A673 (cell line): ENCODE measurements at regions not wholly inside any gene's neighbourhood (a gene's known extent, or its start where the extent isn't known, plus 50 kb on each side); places are given as distances from the start of the nearest gene placed in this dataset.

ENCODE experiments used
- BruUV-seq: library from RNA; stranded (reverse); fragments of 400-500 nt; replicated peaks from 2 replicates; lab custom pipeline; 2021; lab: Mats Ljungman, UMichigan
- CTCF ChIA-PET: fragments of 300-600 bp; sonication (Branson Sonifier 250); formaldehyde crosslinking; loops from one replicate; lab custom pipeline; 2022; ENCODE audit warnings: antibody characterized with exemption; lab: Charles Lee
- POLR2A ChIA-PET: fragments of 300-600 bp; sonication (Branson Sonifier 250); formaldehyde crosslinking; loops from one replicate; lab custom pipeline; 2022; ENCODE audit warnings: antibody characterized with exemption; ENCODE audit not compliant: low non-redundant PET; lab: Charles Lee
- DNase-seq: peaks from one replicate; pipeline ENCODE4 v3.0.0-alpha.2; 2015; ENCODE audit warnings: low spot score
- H3K27ac ChIP-seq: fragments of 200-600 bp; sonication (generic); 2 replicates; pipeline ENCODE4 v1.5.1; 2016; ENCODE audit warnings: mixed run types, low read depth, mild to moderate bottlenecking, mixed read lengths, antibody characterized with exemption, low read length; ENCODE audit not compliant: poor library complexity, severe bottlenecking
- H3K27me3 ChIP-seq: fragments of 200-600 bp; sonication (generic); replicated peaks from 2 replicates; pipeline ENCODE4 v1.6.1; 2017; ENCODE audit warnings: mixed run types, low read depth, mild to moderate bottlenecking, mixed read lengths, antibody characterized with exemption, low read length; ENCODE audit not compliant: insufficient read depth, poor library complexity
- H3K36me3 ChIP-seq: fragments of 200-600 bp; sonication (generic); 2 replicates; pipeline ENCODE4 v1.6.1; 2016; ENCODE audit warnings: mixed run types, mild to moderate bottlenecking, mixed read lengths, antibody characterized with exemption, low read length; ENCODE audit not compliant: insufficient read depth, poor library complexity, severe bottlenecking
- H3K4me1 ChIP-seq: fragments of 200-600 bp; sonication (generic); 2 replicates; pipeline ENCODE4 v1.6.1; 2017; ENCODE audit warnings: mixed run types, mild to moderate bottlenecking, mixed read lengths, antibody characterized with exemption, low read length; ENCODE audit not compliant: insufficient read depth, poor library complexity, severe bottlenecking
- H3K4me3 ChIP-seq: fragments of 200-600 bp; sonication (generic); 2 replicates; pipeline ENCODE4 v1.5.1; 2016; ENCODE audit warnings: low read depth, mixed run types, mild to moderate bottlenecking, mixed read lengths, low read length; ENCODE audit not compliant: poor library complexity, severe bottlenecking
- H3K9me3 ChIP-seq: fragments of 200-600 bp; sonication (generic); 2 replicates; pipeline ENCODE4 v1.6.1; 2016; ENCODE audit warnings: mixed run types, low read depth, mild to moderate bottlenecking, mixed read lengths, antibody characterized with exemption, low read length; ENCODE audit not compliant: poor library complexity, severe bottlenecking
- CTCF ChIP-seq: fragments of 300-800, 200-600 bp; sonication (generic); conservative IDR thresholded peaks from 2 replicates; pipeline ENCODE4 v1.5.1; 2017; ENCODE audit warnings: low read depth, mild to moderate bottlenecking, antibody characterized with exemption, low read length, moderate library complexity, mixed read lengths
- EZH2 ChIP-seq: fragments of 200-600 bp; sonication (generic); IDR thresholded peaks from 2 replicates; pipeline ENCODE4 v1.6.1; 2017; ENCODE audit warnings: borderline replicate concordance, low read depth, mild to moderate bottlenecking, mixed read lengths, antibody characterized with exemption, low read length; ENCODE audit not compliant: poor library complexity, severe bottlenecking
- intact Hi-C: fragments of 100-400 bp; cut with micrococcal nuclease; formaldehyde crosslinking; loops from one replicate; pipeline ENCODE4 v1.10.0; 2022; ENCODE audit not compliant: unreplicated experiment

DNA sequence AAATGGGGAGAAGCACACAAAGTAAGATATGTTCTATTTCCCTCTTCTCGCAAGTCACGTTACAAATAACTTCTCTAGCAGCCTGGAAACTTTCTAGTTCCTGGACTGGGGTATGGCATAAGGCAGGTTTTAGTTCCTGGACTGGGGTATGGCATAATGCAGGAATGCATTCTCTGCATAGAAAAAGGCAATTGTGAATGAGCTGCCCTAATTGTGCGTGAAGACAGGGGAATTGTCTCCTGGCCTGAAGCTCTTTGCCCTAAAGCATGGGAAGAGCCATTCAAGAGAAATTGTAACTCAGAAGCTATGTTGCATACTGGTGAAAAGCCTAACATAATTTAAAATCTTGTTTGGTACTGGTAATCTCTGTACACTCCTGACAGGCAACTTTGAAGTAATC is 54.3 kb upstream of the CBLB start:
- no peak for DNase-seq
- Histone ChIP-seq H3K27me3 (no peaks in the 10 kb centered on the region), H3K4me1 (no peaks in the 10 kb centered on the region), H3K4me3 (no peak overlapping the region), H3K9me3 (peaks cover 6% of the 10 kb centered on the region), H3K36me3 (no peaks in the 10 kb centered on the region), H3K27ac (no peak overlapping the region)
- ChIA-PET POLR2A (no interaction called here), CTCF (no interaction called here)
- BruUV-seq = no TSS peak
- no peak for TF ChIP-seq EZH2
- TF ChIP-seq CTCF = no peak
- intact Hi-C loops = no loop called here

DNA sequence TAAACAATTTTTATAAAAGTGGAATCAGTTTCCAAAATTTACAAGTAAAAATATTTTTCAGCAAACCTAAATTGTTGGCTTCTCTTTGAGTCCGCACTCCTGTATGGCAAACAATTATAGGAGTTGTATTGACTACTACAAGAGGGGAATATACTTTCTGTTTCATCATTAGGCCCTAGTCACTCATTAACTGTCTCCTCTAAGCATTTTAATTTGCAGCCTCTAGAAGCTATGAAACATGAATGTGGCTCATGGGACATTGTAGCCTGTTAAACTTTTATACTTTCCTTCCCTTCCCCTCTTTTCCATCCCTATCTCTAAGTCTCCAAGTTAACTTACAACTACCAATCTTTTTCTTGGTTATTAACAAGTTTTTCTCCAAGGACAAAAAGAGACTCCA is 58.9 kb upstream of the CBLB start:
- H3K4me1 ChIP-seq = no peaks in the 10 kb centered on the region
- no peak for DNase-seq
- TF ChIP-seq CTCF (no peak), EZH2 (no peak)
- intact Hi-C loops = no loop called here
- no peak overlapping the region for H3K4me3 ChIP-seq
- H3K9me3 ChIP-seq = no peaks in the 10 kb centered on the region
- H3K27ac ChIP-seq = no peak overlapping the region
- no TSS peak for BruUV-seq
- no peaks in the 10 kb centered on the region for H3K27me3 ChIP-seq
- H3K36me3 ChIP-seq = no peaks in the 10 kb centered on the region
- POLR2A ChIA-PET = no interaction called here
- CTCF ChIA-PET = no interaction called here

- no peaks in the 10 kb centered on the region for H3K36me3 ChIP-seq
- POLR2A ChIA-PET = no interaction called here
- CTCF ChIA-PET = no interaction called here
- no peak for DNase-seq
- no TSS peak for BruUV-seq
- TF ChIP-seq CTCF (no peak), EZH2 (no peak)
- H3K4me3 ChIP-seq = no peak overlapping the region
- H3K9me3 ChIP-seq = no peaks in the 10 kb centered on the region
- intact Hi-C loops = no loop called here
- no peaks in the 10 kb centered on the region for H3K27me3 ChIP-seq
- H3K27ac ChIP-seq = no peak overlapping the region
- no peaks in the 10 kb centered on the region for H3K4me1 ChIP-seq
Measured at GRCh38 chr3:105930733-105931132, 61.9 kb upstream of the CBLB start.

- no peak overlapping the region for H3K4me3 ChIP-seq
- H3K9me3 ChIP-seq = no peaks in the 10 kb centered on the region
- peak; percentile 9 for DNase-seq
- no peak overlapping the region for H3K27ac ChIP-seq
- H3K27me3 ChIP-seq = no peaks in the 10 kb centered on the region
- H3K36me3 ChIP-seq = no peaks in the 10 kb centered on the region
- POLR2A ChIA-PET = no interaction called here
- no TSS peak for BruUV-seq
- intact Hi-C loops = no loop called here
- no peaks in the 10 kb centered on the region for H3K4me1 ChIP-seq
- CTCF ChIA-PET = no interaction called here
- TF ChIP-seq EZH2 = no peak
- no peak for TF ChIP-seq CTCF
Measured at GRCh38 chr3:105931500-105931899, 62.7 kb upstream of the CBLB start.
